Stimulated activated CD4-positive, alpha-beta T cell treated with anti-CD3 and anti-CD28 coated beads, Interleukin-4, amount 100 ng/mL, for 1 hour (primary cell): ENCODE measurements at regions not wholly inside any gene's neighbourhood (a gene's known extent, or its start where the extent isn't known, plus 50 kb on each side); places are given as distances from the start of the nearest gene placed in this dataset.
"Not testable (repeated sequence)": the region's sequence is repeated elsewhere in the genome, so short reads cannot be mapped to it uniquely, and the experiment has no call there.

Source experiments
- DNase-seq: peaks from one replicate; pipeline ENCODE4 v3.0.0-alpha.2; 2020

GRCh38 chr10:118805146-118805545, 50.4 kb upstream of the CACUL1 start:
- DNase-seq: no peak

- DNase-seq: no peak
These were observed 52.9 kb upstream of the CACUL1 start for GRCh38 chr10:118807512-118808305.

- no peak for DNase-seq
These were observed 54.0 kb upstream of the CACUL1 start for GRCh38 chr10:118808601-118809356.

GRCh38 chr10:118809357-118810220, 54.8 kb upstream of the CACUL1 start:
- no peak for DNase-seq

GRCh38 chr10:118810796-118811505, 56.2 kb upstream of the CACUL1 start:
- DNase-seq: no peak

- DNase-seq: no peak
These were observed 57.1 kb upstream of the CACUL1 start for GRCh38 chr10:118811675-118812392.

DNA sequence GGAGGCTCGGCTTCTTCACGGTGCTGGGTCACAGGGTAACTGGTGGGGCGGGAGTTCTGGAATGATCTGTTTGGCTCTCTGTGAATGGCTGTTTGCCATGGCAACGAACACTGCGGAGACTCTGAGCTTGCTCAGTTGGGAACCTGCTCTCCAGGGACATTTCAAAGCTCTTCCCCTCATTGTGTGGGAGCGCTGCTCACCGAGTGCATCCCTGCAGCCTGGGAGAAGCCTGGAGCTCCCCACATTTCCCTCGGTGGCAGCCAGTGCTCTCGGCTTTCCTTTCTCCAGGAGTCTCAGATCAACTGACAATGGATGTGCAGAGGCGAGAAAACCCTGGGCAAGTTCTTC, 57.6 kb upstream of the CACUL1 start:
- no peak for DNase-seq

- DNase-seq: not testable (repeated sequence)
These were observed 58.2 kb upstream of the CACUL1 start for GRCh38 chr10:118813001-118813400.

- no peak for DNase-seq
These were observed 61.9 kb upstream of the CACUL1 start for GRCh38 chr10:118816471-118817168.

- DNase-seq: no peak
These were observed 62.7 kb upstream of the CACUL1 start for GRCh38 chr10:118817328-118818068.

GRCh38 chr10:118818621-118819221, 64.0 kb upstream of the CACUL1 start:
- no peak for DNase-seq

- DNase-seq: no peak
These were observed 65.8 kb upstream of the CACUL1 start for GRCh38 chr10:118820326-118821116.

GRCh38 chr10:118823256-118823907, 68.6 kb upstream of the CACUL1 start:
- DNase-seq: no peak

DNA sequence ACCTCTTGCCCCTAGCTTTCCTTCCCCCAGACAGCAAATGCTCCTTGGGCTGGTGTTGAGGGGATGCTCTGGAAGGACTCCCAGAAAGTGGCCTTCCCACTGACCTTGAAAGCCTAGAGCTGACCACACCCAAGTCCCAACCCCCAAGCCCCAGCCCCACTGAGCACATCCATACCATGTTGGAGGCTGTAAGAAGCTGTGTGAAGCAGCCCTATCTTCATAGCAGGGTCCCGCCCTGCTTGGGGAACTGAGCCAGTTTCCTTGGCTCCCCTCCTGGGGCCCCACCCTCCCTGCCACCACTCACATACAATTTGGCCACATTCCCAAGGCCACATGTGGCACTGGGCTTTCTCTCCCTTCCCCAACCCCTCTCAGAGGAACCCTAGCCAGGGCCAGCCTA, 72.3 kb upstream of the CACUL1 start:
- DNase-seq: no peak

- DNase-seq: no peak
These were observed 72.8 kb upstream of the CACUL1 start for GRCh38 chr10:118827466-118828155.

DNA sequence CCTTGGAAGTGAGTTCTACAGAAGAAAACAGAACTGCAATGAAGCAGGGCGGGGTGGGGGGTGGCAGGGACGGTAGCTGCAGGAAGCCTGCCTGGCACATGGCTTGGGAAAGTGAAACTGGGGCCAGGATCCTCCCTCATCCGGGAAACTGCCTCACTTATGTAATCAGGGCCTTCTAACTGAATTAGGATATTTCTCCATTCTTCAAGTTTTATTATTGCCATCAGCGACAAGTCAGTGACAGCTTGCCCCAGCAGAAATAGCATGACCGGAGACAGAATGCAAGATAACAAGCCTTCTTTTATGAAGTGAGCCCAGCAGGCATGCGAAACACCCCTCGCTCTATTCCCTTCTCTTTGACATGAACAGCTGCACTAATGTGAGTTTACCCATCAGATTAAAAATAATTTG, 77.5 kb upstream of the CACUL1 start:
- no peak for DNase-seq

GRCh38 chr10:118834370-118834769, 79.6 kb upstream of the CACUL1 start:
- DNase-seq: not testable (repeated sequence)

DNA sequence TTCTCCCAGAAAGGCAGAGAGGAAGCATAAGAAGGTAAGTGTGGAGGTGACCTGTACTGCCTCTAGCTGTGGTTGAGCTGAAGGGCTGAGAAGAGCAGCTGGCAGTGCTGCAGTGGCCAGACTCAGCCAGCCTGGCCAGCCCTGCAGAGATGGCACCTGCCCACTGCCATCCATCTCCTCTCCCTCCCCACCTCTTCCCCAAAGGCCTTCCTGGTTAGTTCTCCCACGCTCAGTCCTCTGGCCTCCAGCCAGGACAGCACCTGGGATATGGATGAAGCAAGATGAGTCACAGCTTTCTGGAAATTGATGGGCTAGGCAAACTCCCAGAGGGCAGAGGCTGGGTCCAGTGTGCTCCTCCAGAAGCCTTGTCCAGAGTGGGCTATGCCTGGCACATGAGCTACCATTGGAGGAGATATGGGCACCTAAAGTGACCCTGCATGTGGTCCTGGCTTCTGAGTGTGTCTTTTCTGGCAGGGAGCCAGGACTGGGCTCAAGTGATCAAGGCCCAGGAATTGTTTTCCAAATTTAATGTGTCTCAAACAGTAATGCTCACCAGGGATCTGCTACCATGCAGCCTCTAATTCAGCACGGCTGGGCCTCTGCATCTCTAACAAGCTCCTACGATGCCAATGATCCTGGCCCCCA, 81.0 kb upstream of the CACUL1 start:
- DNase-seq: no peak
